Naive thymus-derived CD8-positive, alpha-beta T cell (primary cell): ENCODE measurements at regions not wholly inside any gene's neighbourhood (a gene's known extent, or its start where the extent isn't known, plus 50 kb on each side); places are given as distances from the start of the nearest gene placed in this dataset.

ENCODE experiments used
- ATAC-seq, 2 donors: fragments of 150-1000 bp; cut with Tn5 transposase in 1 of 2; sonication (Bioruptor Pico), chemical (Tn5 transposase) in 1 of 2; 1 replicate in 1 of 2; 2 replicates in 1 of 2; pipeline ENCODE4 v1.10.0; 2021; ENCODE audit warnings: mild to moderate bottlenecking in 2 of 2, moderate library complexity in 2 of 2
- POLR2A ChIA-PET: fragments of 350-600 bp; sonication (Branson Sonifier 250); formaldehyde crosslinking; loops from one replicate; lab custom pipeline; 2021; ENCODE audit warnings: antibody characterized with exemption; lab: Charles Lee
- DNase-seq, 10 donors: peaks; one replicate each; pipeline versions ENCODE4 v3.0.0 to v3.0.0-alpha.2; 2020 to 2022
- H3K27ac Mint-ChIP-seq, 10 donors: one replicate each; pipeline ENCODE4 v1.8.0; 2020 to 2022; ENCODE audit warnings: mild to moderate bottlenecking in 10 of 10, mixed read lengths in 10 of 10, moderate library complexity in 4 of 10, inconsistent platforms in 1 of 10
- H3K27me3 Mint-ChIP-seq, 5 donors: one replicate each; pipeline ENCODE4 v1.8.0; 2021 to 2022; ENCODE audit warnings: mixed read lengths in 5 of 5
- H3K36me3 Mint-ChIP-seq, 3 donors: one replicate each; pipeline ENCODE4 v1.8.0; 2020 to 2022; ENCODE audit warnings: mixed read lengths in 3 of 3, mild to moderate bottlenecking in 2 of 3, inconsistent platforms in 1 of 3
- H3K4me1 Mint-ChIP-seq, 4 donors: one replicate each; pipeline ENCODE4 v1.8.0; 2021 to 2022; ENCODE audit warnings: mixed read lengths in 4 of 4
- H3K4me3 Mint-ChIP-seq, 10 donors: one replicate each; pipeline ENCODE4 v1.8.0; 2020 to 2022; ENCODE audit warnings: mild to moderate bottlenecking in 10 of 10, mixed read lengths in 10 of 10, moderate library complexity in 6 of 10, inconsistent platforms in 1 of 10
- H3K9me3 Mint-ChIP-seq, 9 donors: one replicate each; pipeline ENCODE4 v1.8.0; 2020 to 2022; ENCODE audit warnings: mixed read lengths in 9 of 9, mild to moderate bottlenecking in 3 of 9, inconsistent platforms in 1 of 9, moderate library complexity in 1 of 9

DNA sequence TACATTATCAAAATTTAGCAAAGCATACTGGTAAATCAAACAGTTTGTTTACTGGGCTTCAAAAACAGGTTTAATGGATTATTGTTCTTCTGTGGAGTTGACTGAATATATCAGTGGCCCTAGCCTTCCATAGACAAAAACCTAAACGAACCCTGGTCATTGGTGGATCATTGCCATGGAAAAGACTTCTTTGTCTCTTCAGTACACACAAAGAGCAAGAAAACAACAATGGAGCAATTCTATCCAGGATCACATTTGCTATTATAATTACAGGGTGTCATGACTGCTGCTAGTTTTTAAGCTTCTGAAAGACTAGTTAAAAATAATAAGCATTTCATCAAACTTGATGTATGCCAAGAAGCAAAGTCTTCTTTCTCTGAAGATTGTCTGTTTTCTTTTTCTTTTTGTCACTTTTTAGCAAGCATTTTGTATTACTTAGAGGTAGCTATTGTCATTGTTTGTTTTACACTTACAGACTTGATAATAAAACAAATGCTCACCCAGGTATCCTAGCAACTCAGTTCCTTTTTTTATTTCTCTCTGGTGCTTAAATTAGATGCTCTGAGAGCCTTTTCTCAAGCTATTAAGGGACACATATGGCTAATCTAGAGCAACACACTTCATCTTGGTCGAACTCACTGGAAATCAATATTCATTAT lies 1228.7 kb upstream of the DDX18 start:
- Mint-ChIP-seq H3K4me3 (no peak overlapping the region), H3K4me1 (no peaks in the 10 kb centered on the region), H3K9me3 (peaks cover 3 to 30% (median 21%) of the 10 kb centered on the region in 9 donors), H3K27ac (no peak overlapping the region), H3K27me3 (no peaks in the 10 kb centered on the region), H3K36me3 (peaks cover 0 to 3% (median 0%) of the 10 kb centered on the region in 3 donors)
- POLR2A ChIA-PET = no interaction called here
- DNase-seq = no peak
- ATAC-seq = no peak

GRCh38 chr2:116586328-116586689 lies 1228.2 kb upstream of the DDX18 start:
- H3K27me3 Mint-ChIP-seq = no peaks in the 10 kb centered on the region
- no peak overlapping the region for H3K4me3 Mint-ChIP-seq
- H3K4me1 Mint-ChIP-seq = no peaks in the 10 kb centered on the region
- POLR2A ChIA-PET = no interaction called here
- H3K9me3 Mint-ChIP-seq = peaks cover 3 to 30% (median 21%) of the 10 kb centered on the region in 9 donors
- peaks cover 0 to 3% (median 0%) of the 10 kb centered on the region in 3 donors for H3K36me3 Mint-ChIP-seq
- no peak for ATAC-seq
- H3K27ac Mint-ChIP-seq = no peak overlapping the region
- no peak for DNase-seq
